ENCODE measurements at regions not wholly inside any gene's neighbourhood (a gene's known extent, or its start where the extent isn't known, plus 50 kb on each side); places are given as distances from the start of the nearest gene placed in this dataset.

- H3K9ac ChIP-seq (ENCODE audit: low read length): no peak overlapping the region
- H3K79me2 ChIP-seq (ENCODE audit: low read length): no peaks in the 10 kb centered on the region
- no peak for TF ChIP-seq EZH2phosphoT487 (IDR thresholded peaks at IDR 0.05; ENCODE audit: low read length)
- TF ChIP-seq CTCF (IDR thresholded peaks at IDR 0.05; ENCODE audit: low read length): no peak
- H3K27ac ChIP-seq (ENCODE audit: low read length): no peak overlapping the region
- H3K4me3 ChIP-seq (ENCODE audit: low read length): no peak overlapping the region
- no peaks in the 10 kb centered on the region for H3K9me2 ChIP-seq (replicated peaks; ENCODE audit: insufficient read depth, low read length)
- no peak overlapping the region for H2AFZ ChIP-seq (ENCODE audit: low read length)
- DNase-seq: no peak
- H3F3A ChIP-seq (ENCODE audit: insufficient read depth, low read length): no peaks in the 10 kb centered on the region
- no peaks in the 10 kb centered on the region for H3K4me1 ChIP-seq (ENCODE audit: low read length)
- H4K20me1 ChIP-seq (ENCODE audit: insufficient read depth, low read length): no peaks in the 10 kb centered on the region
- no peaks in the 10 kb centered on the region for H3K27me3 ChIP-seq (replicated peaks; ENCODE audit: insufficient read depth, low read length)
- H3K9me3 ChIP-seq (replicated peaks; ENCODE audit: insufficient read depth, low read length): no peaks in the 10 kb centered on the region
- no peaks in the 10 kb centered on the region for H3K36me3 ChIP-seq (replicated peaks; ENCODE audit: insufficient read depth, low read length)
- H3K4me2 ChIP-seq (ENCODE audit: low read depth, low read length): no peak overlapping the region
Measured at GRCh38 chr9:28163619-28164018, 590.3 kb upstream of the C9orf72 start.

DNA sequence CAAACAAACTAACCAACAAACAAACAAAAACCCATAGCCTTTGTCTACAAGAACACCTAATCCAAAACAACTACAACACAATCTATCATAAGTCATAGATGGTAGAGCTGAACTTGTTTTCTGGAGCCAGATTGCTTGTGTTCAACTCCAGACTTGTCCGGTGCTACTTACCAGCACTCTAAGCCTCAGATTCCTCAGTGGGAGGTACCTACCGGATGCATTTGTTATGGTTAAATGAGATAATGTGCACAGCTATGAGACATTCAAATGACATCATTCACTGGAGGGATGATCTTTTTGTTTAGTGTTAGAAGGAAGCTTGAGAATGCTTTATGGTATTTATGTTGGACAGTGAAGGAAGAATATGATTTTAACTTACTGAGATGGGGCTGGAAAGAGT, 592.9 kb upstream of the C9orf72 start:
- Histone ChIP-seq H3K79me2 (ENCODE audit: low read length) (no peaks in the 10 kb centered on the region), H3K36me3 (replicated peaks; ENCODE audit: insufficient read depth, low read length) (no peaks in the 10 kb centered on the region), H3K4me2 (ENCODE audit: low read depth, low read length) (no peak overlapping the region), H3F3A (ENCODE audit: insufficient read depth, low read length) (no peaks in the 10 kb centered on the region), H3K9me3 (replicated peaks; ENCODE audit: insufficient read depth, low read length) (no peaks in the 10 kb centered on the region), H4K20me1 (ENCODE audit: insufficient read depth, low read length) (no peaks in the 10 kb centered on the region), H2AFZ (ENCODE audit: low read length) (no peak overlapping the region), H3K27me3 (replicated peaks; ENCODE audit: insufficient read depth, low read length) (no peaks in the 10 kb centered on the region), H3K9me2 (replicated peaks; ENCODE audit: insufficient read depth, low read length) (no peaks in the 10 kb centered on the region), H3K9ac (ENCODE audit: low read length) (no peak overlapping the region), H3K27ac (ENCODE audit: low read length) (no peak overlapping the region), H3K4me3 (ENCODE audit: low read length) (no peak overlapping the region), H3K4me1 (ENCODE audit: low read length) (no peaks in the 10 kb centered on the region)
- TF ChIP-seq CTCF (IDR thresholded peaks at IDR 0.05; ENCODE audit: low read length): no peak
- no peak for TF ChIP-seq EZH2 (optimal IDR thresholded peaks at IDR 0.05; ENCODE audit: low read depth, low read length)
- no peak for TF ChIP-seq EZH2phosphoT487 (IDR thresholded peaks at IDR 0.05; ENCODE audit: low read length)
- no peak for DNase-seq

DNA sequence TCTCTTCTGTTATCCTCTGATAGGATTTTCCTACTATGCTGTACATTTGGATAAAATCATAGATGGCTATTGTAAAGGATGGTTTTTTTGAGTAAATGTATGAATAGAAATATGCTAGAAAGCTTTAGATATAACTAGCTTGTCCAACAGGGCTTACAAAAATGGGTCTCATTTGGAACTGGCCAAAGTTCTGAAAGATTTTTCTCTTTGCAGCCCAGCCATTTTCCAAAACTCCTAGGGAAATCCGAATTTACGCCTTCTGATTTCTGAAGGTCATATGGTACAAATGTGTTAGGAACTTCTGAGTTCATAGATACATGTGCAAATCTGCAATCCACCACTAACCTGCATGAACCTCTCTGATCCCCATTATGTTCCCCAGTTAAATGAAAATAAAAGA, 603.9 kb upstream of the C9orf72 start:
- no peak overlapping the region for H3K4me2 ChIP-seq (ENCODE audit: low read depth, low read length)
- no peaks in the 10 kb centered on the region for H3K36me3 ChIP-seq (replicated peaks; ENCODE audit: insufficient read depth, low read length)
- TF ChIP-seq EZH2phosphoT487 (IDR thresholded peaks at IDR 0.05; ENCODE audit: low read length): no peak
- no peak for TF ChIP-seq EZH2 (optimal IDR thresholded peaks at IDR 0.05; ENCODE audit: low read depth, low read length)
- TF ChIP-seq CTCF (IDR thresholded peaks at IDR 0.05; ENCODE audit: low read length): no peak
- H3K27ac ChIP-seq (ENCODE audit: low read length): no peak overlapping the region
- DNase-seq: no peak
- no peak overlapping the region for H3K4me3 ChIP-seq (ENCODE audit: low read length)
- H3K27me3 ChIP-seq (replicated peaks; ENCODE audit: insufficient read depth, low read length): no peaks in the 10 kb centered on the region
- no peaks in the 10 kb centered on the region for H4K20me1 ChIP-seq (ENCODE audit: insufficient read depth, low read length)
- no peak overlapping the region for H3K9ac ChIP-seq (ENCODE audit: low read length)
- no peaks in the 10 kb centered on the region for H3K79me2 ChIP-seq (ENCODE audit: low read length)
- no peaks in the 10 kb centered on the region for H3K9me3 ChIP-seq (replicated peaks; ENCODE audit: insufficient read depth, low read length)
- no peak overlapping the region for H2AFZ ChIP-seq (ENCODE audit: low read length)
- no peaks in the 10 kb centered on the region for H3K4me1 ChIP-seq (ENCODE audit: low read length)
- H3K9me2 ChIP-seq (replicated peaks; ENCODE audit: insufficient read depth, low read length): no peaks in the 10 kb centered on the region
- no peaks in the 10 kb centered on the region for H3F3A ChIP-seq (ENCODE audit: insufficient read depth, low read length)
